GM18858 (cell line): ENCODE measurements at regions not wholly inside any gene's neighbourhood (a gene's known extent, or its start where the extent isn't known, plus 50 kb on each side); places are given as distances from the start of the nearest gene placed in this dataset.
"Not testable (repeated sequence)": the region's sequence is repeated elsewhere in the genome, so short reads cannot be mapped to it uniquely, and the experiment has no call there.

Experiments
- ATAC-seq: cut with Tn5 transposase; IDR thresholded peaks from one replicate; pipeline ENCODE4 v1.9.1; 2021; ENCODE audit not compliant: unreplicated experiment

GRCh38 chr2:111492995-111493719 is 372.4 kb downstream of the BCL2L11 start:
- ATAC-seq, result not testable (repeated sequence)

- peak; percentile 82 for ATAC-seq
Observed at GRCh38 chr2:111493720-111494078, 373.0 kb downstream of the BCL2L11 start.

GRCh38 chr2:111494288-111494980 is 373.7 kb downstream of the BCL2L11 start:
- not testable (repeated sequence) for ATAC-seq

GRCh38 chr2:111494981-111495315 is 374.2 kb downstream of the BCL2L11 start:
- not testable (repeated sequence) for ATAC-seq

- ATAC-seq, result not testable (repeated sequence)
Observed at GRCh38 chr2:111495636-111496035, 374.9 kb downstream of the BCL2L11 start.

- not testable (repeated sequence) for ATAC-seq
Observed at GRCh38 chr2:111496176-111496575, 375.5 kb downstream of the BCL2L11 start.

GRCh38 chr2:111496860-111497259 is 376.1 kb downstream of the BCL2L11 start:
- not testable (repeated sequence) for ATAC-seq

- not testable (repeated sequence) for ATAC-seq
Observed at GRCh38 chr2:111497270-111497669, 376.6 kb downstream of the BCL2L11 start.

- ATAC-seq, result not testable (repeated sequence)
Observed at GRCh38 chr2:111500536-111501062, 379.9 kb downstream of the BCL2L11 start.

GRCh38 chr2:111503844-111504570 is 380.0 kb downstream of the ANAPC1 start:
- not testable (repeated sequence) for ATAC-seq

GRCh38 chr2:111504571-111504942 is 379.4 kb downstream of the ANAPC1 start:
- not testable (repeated sequence) for ATAC-seq

GRCh38 chr2:111505267-111505666 is 378.7 kb downstream of the ANAPC1 start:
- not testable (repeated sequence) for ATAC-seq

GRCh38 chr2:111506936-111507335 is 377.1 kb downstream of the ANAPC1 start:
- peak; percentile 98 for ATAC-seq

GRCh38 chr2:111509225-111509869 is 374.6 kb downstream of the ANAPC1 start:
- not testable (repeated sequence) for ATAC-seq

GRCh38 chr2:111510384-111510783 is 373.6 kb downstream of the ANAPC1 start:
- not testable (repeated sequence) for ATAC-seq

GRCh38 chr2:111511062-111511461 is 372.9 kb downstream of the ANAPC1 start:
- not testable (repeated sequence) for ATAC-seq

GRCh38 chr2:111512378-111512777 is 371.6 kb downstream of the ANAPC1 start:
- ATAC-seq, result not testable (repeated sequence)

- ATAC-seq, result not testable (repeated sequence)
Observed at GRCh38 chr2:111514138-111514537, 369.9 kb downstream of the ANAPC1 start.

GRCh38 chr2:111517050-111517720 is 366.8 kb downstream of the ANAPC1 start:
- not testable (repeated sequence) for ATAC-seq

GRCh38 chr2:111517721-111518053 is 366.3 kb downstream of the ANAPC1 start:
- ATAC-seq, result not testable (repeated sequence)
